ENCODE measurements at regions not wholly inside any gene's neighbourhood (a gene's known extent, or its start where the extent isn't known, plus 50 kb on each side); places are given as distances from the start of the nearest gene placed in this dataset.

DNA sequence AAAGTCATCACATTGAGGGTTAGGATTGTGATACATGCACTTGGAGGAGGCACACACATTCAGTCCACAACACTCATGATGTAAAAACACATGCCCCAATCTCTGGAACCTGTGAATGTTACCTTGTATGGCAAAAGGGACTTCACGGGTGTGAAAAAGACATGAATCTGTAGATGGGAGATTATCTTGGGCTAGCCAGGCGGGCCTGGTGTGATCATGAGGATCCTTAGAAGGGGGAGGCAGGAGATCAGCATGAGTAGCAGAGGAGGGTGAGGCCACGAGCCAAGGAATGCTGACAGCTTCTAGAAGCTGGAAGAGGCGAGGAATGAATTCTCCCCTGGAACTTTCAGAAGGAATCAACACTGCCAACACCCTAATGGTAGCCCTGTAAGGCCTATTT, 77.5 kb upstream of the ENPP6 start:
- Histone ChIP-seq H3K4me2 (ENCODE audit: insufficient read depth, low read length) (no peak overlapping the region), H3K9me3 (replicated peaks; ENCODE audit: control insufficient read depth, insufficient read depth, low read depth, low read length) (no peaks in the 10 kb centered on the region), H3K9ac (ENCODE audit: insufficient read depth in 1 of 2, low read depth in 2 of 2, low read length in 2 of 2) (no peak overlapping the region), H3K27ac (ENCODE audit: extremely low read depth, low read depth, low read length) (no peak overlapping the region), H3K4me1 (replicated peaks in 1 of 2; ENCODE audit: control insufficient read depth in 2 of 2, insufficient read depth in 2 of 2, low read length in 2 of 2) (no peaks in the 10 kb centered on the region), H3K79me2 (ENCODE audit: control insufficient read depth, insufficient read depth, low read length) (no peaks in the 10 kb centered on the region), H3K27me3 (ENCODE audit: control insufficient read depth in 2 of 2, insufficient read depth in 2 of 2, low read length in 2 of 2) (no peaks in the 10 kb centered on the region), H3K9me1 (ENCODE audit: control insufficient read depth, insufficient read depth, low read length) (no peaks in the 10 kb centered on the region), H2AFZ (ENCODE audit: low read depth, low read length) (no peak overlapping the region), H4K20me1 (replicated peaks; ENCODE audit: control insufficient read depth, insufficient read depth, low read length) (no peaks in the 10 kb centered on the region), H3K36me3 (ENCODE audit: control insufficient read depth, insufficient read depth, low read length) (no peaks in the 10 kb centered on the region), H3K4me3 (no peak overlapping the region)
- DNase-seq (ENCODE audit: extremely low read depth in 1 of 4, low spot score in 3 of 4) (no peak), FAIRE-seq (no peak), ATAC-seq (no peak)
- in situ Hi-C loops (cut with MboI) (no loop called here), intact Hi-C loops (cut with micrococcal nuclease) (no loop called here)
- ChIA-PET POLR2A (no interaction called here), CTCF (ENCODE audit: low intra/inter-chr PET ratio) (no interaction called here)
- TF ChIP-seq RBM25 (IDR thresholded peaks at IDR 0.05; ENCODE audit: low read depth, low read length, severe bottlenecking) (peak; percentile 28), EGR1 (conservative IDR thresholded peaks at IDR 0.05) (no peak)
- BruUV-seq (replicated peaks): no TSS peak
- 20% methylated on average over 4 of the region's 4 CpGs for WGBS (ENCODE audit: insufficient coverage, low coverage, missing lambda C conversion rate)

DNA sequence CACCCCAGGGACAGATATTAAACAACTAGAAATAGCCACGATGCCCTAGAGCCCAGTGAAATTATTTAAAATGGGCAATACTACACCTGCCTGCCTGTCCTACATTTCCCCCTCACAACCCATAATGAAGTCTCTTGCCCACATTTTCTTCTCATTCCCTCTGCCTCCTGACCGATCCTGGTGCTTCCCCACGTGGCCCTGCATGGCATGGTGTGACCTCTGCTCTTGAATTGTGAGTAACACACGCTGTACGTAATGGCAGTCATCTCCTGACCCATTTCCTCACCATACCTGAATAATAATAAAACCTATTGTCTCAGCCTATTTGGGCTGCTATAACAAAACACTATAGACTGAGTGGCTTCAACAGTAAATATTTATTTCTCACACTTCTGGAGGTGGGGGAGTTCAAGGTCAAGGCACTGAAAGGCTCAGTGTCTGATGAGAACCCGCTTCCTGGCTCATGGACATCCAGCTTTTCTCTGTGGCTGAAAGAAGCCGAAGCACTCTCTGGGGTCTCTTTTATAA, 77.0 kb upstream of the ENPP6 start:
- in situ Hi-C loops (cut with MboI): no loop called here
- Histone ChIP-seq H3K9me1 (ENCODE audit: control insufficient read depth, insufficient read depth, low read length) (no peaks in the 10 kb centered on the region), H4K20me1 (replicated peaks; ENCODE audit: control insufficient read depth, insufficient read depth, low read length) (no peaks in the 10 kb centered on the region), H3K27ac (ENCODE audit: extremely low read depth, low read depth, low read length) (no peak overlapping the region), H3K36me3 (ENCODE audit: control insufficient read depth, insufficient read depth, low read length) (no peaks in the 10 kb centered on the region), H3K9ac (ENCODE audit: insufficient read depth in 1 of 2, low read depth in 2 of 2, low read length in 2 of 2) (no peak overlapping the region), H3K9me3 (replicated peaks; ENCODE audit: control insufficient read depth, insufficient read depth, low read depth, low read length) (no peaks in the 10 kb centered on the region), H3K79me2 (ENCODE audit: control insufficient read depth, insufficient read depth, low read length) (no peaks in the 10 kb centered on the region), H3K4me2 (ENCODE audit: insufficient read depth, low read length) (no peak overlapping the region), H2AFZ (ENCODE audit: low read depth, low read length) (no peak overlapping the region; the same call in 1 of the 2 replicates), H3K4me3 (no peak overlapping the region), H3K27me3 (ENCODE audit: control insufficient read depth in 2 of 2, insufficient read depth in 2 of 2, low read length in 2 of 2) (no peaks in the 10 kb centered on the region), H3K4me1 (replicated peaks in 1 of 2; ENCODE audit: control insufficient read depth in 2 of 2, insufficient read depth in 2 of 2, low read length in 2 of 2) (no peaks in the 10 kb centered on the region)
- ATAC-seq: no peak
- FAIRE-seq: no peak
- 44% methylated on average over 7 of the region's 7 CpGs for WGBS (ENCODE audit: insufficient coverage, low coverage, missing lambda C conversion rate)
- no peak for DNase-seq (ENCODE audit: extremely low read depth in 1 of 4, low spot score in 3 of 4)
- CTCF ChIA-PET (ENCODE audit: low intra/inter-chr PET ratio): no interaction called here
- POLR2A ChIA-PET: no interaction called here
- no TSS peak for BruUV-seq (replicated peaks)
- intact Hi-C loops (cut with micrococcal nuclease): no loop called here
- TF ChIP-seq NFATC3 (IDR thresholded peaks at IDR 0.05) (no peak), ZNF165 (CRISPR knock-in tag; IDR thresholded peaks at IDR 0.05; ENCODE audit: borderline replicate concordance) (no peak), ZNF124 (CRISPR knock-in tag; IDR thresholded peaks at IDR 0.05) (no peak), ZNF146 (CRISPR knock-in tag; IDR thresholded peaks at IDR 0.05; ENCODE audit: unreplicated experiment) (no peak), BRCA1 (IDR thresholded peaks at IDR 0.05) (no peak), BRCA1 (CRISPR knock-in tag; IDR thresholded peaks at IDR 0.05) (no peak), SMARCC2 (IDR thresholded peaks at IDR 0.05; ENCODE audit: low read depth) (no peak), SUPT5H (IDR thresholded peaks at IDR 0.05) (no peak)

All from K562 (cell line).